H1 (cell line): ENCODE measurements at regions not wholly inside any gene's neighbourhood (a gene's known extent, or its start where the extent isn't known, plus 50 kb on each side); places are given as distances from the start of the nearest gene placed in this dataset.

Source experiments
- CTCF ChIA-PET: fragments of 300-600 bp; sonication (Branson Sonifier 250); formaldehyde crosslinking; loops from one replicate; lab custom pipeline; 2021; ENCODE audit not compliant: partially characterized antibody; lab: Charles Lee
- POLR2A ChIA-PET: fragments of 300-600 bp; sonication (Branson Sonifier 250); formaldehyde crosslinking; loops from one replicate; lab custom pipeline; 2021; ENCODE audit warnings: inconsistent platforms; ENCODE audit not compliant: partially characterized antibody; lab: Charles Lee
- DNase-seq, 2 experiments: peaks; one replicate each; pipeline versions ENCODE4 v3.0.0 to v3.0.0-alpha.2; 2010 to 2022; ENCODE audit warnings: low spot score in 2 of 2, low read depth in 1 of 2, mixed read lengths in 1 of 2
- FAIRE-seq: peaks from 2 replicates; lab custom pipeline; 2011; peaks lifted over from hg19 to GRCh38; lab: Jason Lieb, UNC
- H2AFZ ChIP-seq: 2 replicates; pipeline ENCODE4 v1.8.1; 2012; ENCODE audit warnings: low read length, inconsistent platforms
- H2AK5ac ChIP-seq: 2 replicates; pipeline ENCODE4 v1.6.1; 2013; ENCODE audit warnings: low read depth, low read length
- H2BK120ac ChIP-seq: replicated peaks from 2 replicates; pipeline ENCODE3; 2013; ENCODE audit warnings: low read depth, low read length, inconsistent platforms
- H2BK12ac ChIP-seq: 2 replicates; pipeline ENCODE4 v1.6.1; 2013; ENCODE audit warnings: low read depth, low read length
- H2BK15ac ChIP-seq: 2 replicates; pipeline ENCODE4 v1.6.1; 2013; ENCODE audit warnings: low read length
- H2BK20ac ChIP-seq: 2 replicates; pipeline ENCODE4 v1.6.1; 2013; ENCODE audit warnings: low read length
- H2BK5ac ChIP-seq: 2 replicates; pipeline ENCODE4 v1.6.1; 2013; ENCODE audit warnings: low read depth, low read length
- H3K14ac ChIP-seq: 2 replicates; pipeline ENCODE4 v1.6.1; 2013; ENCODE audit warnings: inconsistent platforms; ENCODE audit not compliant: insufficient read length
- H3K18ac ChIP-seq: 2 replicates; pipeline ENCODE4 v1.6.1; 2013; ENCODE audit warnings: low read length; ENCODE audit errors: extremely low read depth
- H3K23ac ChIP-seq: 2 replicates; pipeline ENCODE4 v1.6.1; 2013; ENCODE audit warnings: inconsistent platforms; ENCODE audit not compliant: insufficient read length
- H3K23me2 ChIP-seq: 2 replicates; pipeline ENCODE4 v1.6.1; 2013; ENCODE audit warnings: low read depth, low read length
- H3K27ac ChIP-seq: 2 replicates; pipeline ENCODE4 v1.6.1; 2011; ENCODE audit warnings: low read depth, low read length, inconsistent platforms
- H3K27me3 ChIP-seq, 4 experiments: replicated peaks in 1 of 4; 1 replicate in 1 of 4; 2 replicates in 3 of 4; pipeline versions ENCODE4 v1.6.1 to v1.8.1; 2011 to 2013; ENCODE audit warnings: low read length in 3 of 4, mild to moderate bottlenecking in 3 of 4, inconsistent platforms in 2 of 4, mixed read lengths in 2 of 4, moderate library complexity in 1 of 4; ENCODE audit not compliant: control insufficient read depth in 3 of 4, insufficient read depth in 3 of 4; ENCODE audit errors: extremely low read depth in 1 of 4
- H3K36me3 ChIP-seq, 4 experiments: 2 replicates each; pipeline versions ENCODE4 v1.6.1 to v1.8.1; 2011 to 2013; ENCODE audit warnings: mild to moderate bottlenecking in 4 of 4, low read length in 3 of 4, moderate library complexity in 2 of 4, control low read depth in 1 of 4, inconsistent platforms in 1 of 4; ENCODE audit not compliant: insufficient read depth in 4 of 4, control insufficient read depth in 2 of 4
- H3K4ac ChIP-seq: replicated peaks from 2 replicates; pipeline ENCODE3; 2013; ENCODE audit warnings: low read length, low read depth, mixed read lengths, inconsistent platforms; ENCODE audit not compliant: insufficient read length
- H3K4me1 ChIP-seq, 4 experiments: replicated peaks in 1 of 4; 1 replicate in 1 of 4; 2 replicates in 3 of 4; pipeline versions ENCODE4 v1.6.1 to v1.8.1; 2011 to 2013; ENCODE audit warnings: low read length in 3 of 4, inconsistent platforms in 2 of 4, mixed read lengths in 1 of 4; ENCODE audit not compliant: insufficient read depth in 4 of 4, control insufficient read depth in 3 of 4
- H3K4me2 ChIP-seq, 2 experiments: 2 replicates each; pipeline versions ENCODE4 v1.6.1 to v1.8.1; 2011 to 2013; ENCODE audit warnings: low read depth in 2 of 2, low read length in 2 of 2, control low read depth in 1 of 2, inconsistent platforms in 1 of 2, mild to moderate bottlenecking in 1 of 2; ENCODE audit not compliant: insufficient read depth in 1 of 2
- H3K4me3 ChIP-seq, 4 experiments: fragments of 200-600, 300-600 bp in 1 of 4; sonication (generic), shearing (Covaris generic), sonication (Bioruptor Twin) in 1 of 4; 2 replicates each; pipeline versions ENCODE4 v1.5.1 to v1.8.1; 2011 to 2016; ENCODE audit warnings: low read length in 4 of 4, low read depth in 3 of 4, control low read depth in 2 of 4, inconsistent platforms in 2 of 4, mild to moderate bottlenecking in 2 of 4, mixed read lengths in 1 of 4, moderate library complexity in 1 of 4; ENCODE audit not compliant: insufficient read depth in 2 of 4; ENCODE audit errors: extremely low read depth in 1 of 4
- H3K56ac ChIP-seq: replicated peaks from 2 replicates; pipeline ENCODE3; 2013; ENCODE audit warnings: low read depth, mild to moderate bottlenecking, mixed read lengths, low read length, inconsistent platforms; ENCODE audit not compliant: insufficient read length
- H3K79me1 ChIP-seq: 2 replicates; pipeline ENCODE4 v1.6.1; 2013; ENCODE audit warnings: low read depth, low read length, control low read depth
- H3K79me2 ChIP-seq, 2 experiments: 2 replicates each; pipeline versions ENCODE4 v1.6.1 to v1.8.1; 2012 to 2013; ENCODE audit warnings: low read length in 2 of 2, mild to moderate bottlenecking in 2 of 2, inconsistent platforms in 1 of 2; ENCODE audit not compliant: insufficient read depth in 2 of 2, control insufficient read depth in 1 of 2
- H3K9ac ChIP-seq, 4 experiments: replicated peaks in 1 of 4; 1 replicate in 1 of 4; 2 replicates in 3 of 4; pipeline versions ENCODE4 v1.6.1 to v1.8.1; 2011 to 2013; ENCODE audit warnings: low read depth in 3 of 4, low read length in 3 of 4, control low read depth in 2 of 4, mild to moderate bottlenecking in 2 of 4, moderate library complexity in 2 of 4, inconsistent platforms in 1 of 4; ENCODE audit errors: extremely low read depth in 1 of 4
- H3K9me3 ChIP-seq, 2 experiments: 2 replicates each; pipeline versions ENCODE4 v1.6.1 to v1.8.1; 2012 to 2013; ENCODE audit warnings: mild to moderate bottlenecking in 2 of 2, moderate library complexity in 2 of 2, control low read depth in 1 of 2, inconsistent platforms in 1 of 2, low read depth in 1 of 2, low read length in 1 of 2, mixed read lengths in 1 of 2; ENCODE audit not compliant: insufficient read depth in 2 of 2
- H4K20me1 ChIP-seq, 2 experiments: replicated peaks in 1 of 2; 2 replicates each; pipeline versions ENCODE3 to v1.8.1; 2011 to 2013; ENCODE audit warnings: inconsistent platforms in 2 of 2, low read length in 2 of 2, mild to moderate bottlenecking in 1 of 2; ENCODE audit not compliant: insufficient read depth in 2 of 2, control insufficient read depth in 1 of 2
- H4K5ac ChIP-seq: 2 replicates; pipeline ENCODE4 v1.6.1; 2013; ENCODE audit warnings: low read length, low read depth, mixed read lengths, inconsistent platforms; ENCODE audit not compliant: insufficient read length
- H4K8ac ChIP-seq: 2 replicates; pipeline ENCODE4 v1.8.0; 2013; ENCODE audit warnings: mild to moderate bottlenecking, moderate library complexity, low read length, inconsistent platforms; ENCODE audit not compliant: insufficient read depth; ENCODE audit errors: extremely low read depth
- H4K91ac ChIP-seq: replicated peaks from 2 replicates; pipeline ENCODE3; 2013; ENCODE audit warnings: low read length, mixed read lengths, inconsistent platforms; ENCODE audit not compliant: insufficient read length
- CTBP2 ChIP-seq: IDR thresholded peaks from 2 replicates; pipeline ENCODE4 v1.7.0; 2011; ENCODE audit warnings: borderline replicate concordance, mild to moderate bottlenecking, moderate library complexity, mixed read lengths, low read length; ENCODE audit not compliant: insufficient read depth, insufficient read length
- CTCF ChIP-seq, 3 experiments: IDR thresholded peaks; 1 replicate in 2 of 3; 2 replicates in 1 of 3; pipeline versions ENCODE4 v1.5.1 to v1.6.1; 2011; ENCODE audit warnings: low read length in 3 of 3, mild to moderate bottlenecking in 3 of 3, inconsistent platforms in 2 of 3, low read depth in 1 of 3, moderate library complexity in 1 of 3; ENCODE audit not compliant: insufficient read depth in 1 of 3; ENCODE audit errors: control extremely low read depth in 1 of 3
- EGR1 ChIP-seq: IDR thresholded peaks from 2 replicates; pipeline ENCODE4 v1.6.1; 2011; ENCODE audit warnings: low read depth, low read length, borderline replicate concordance
- FOSL1 ChIP-seq: IDR thresholded peaks from 2 replicates; pipeline ENCODE4 v1.6.1; 2011; ENCODE audit warnings: mild to moderate bottlenecking, low read depth, low read length, moderate library complexity; ENCODE audit not compliant: insufficient read depth
- KDM4A ChIP-seq: IDR thresholded peaks from one replicate; pipeline ENCODE4 v1.7.1; 2012; ENCODE audit warnings: low read depth, mild to moderate bottlenecking, moderate library complexity, low read length, inconsistent platforms; ENCODE audit not compliant: severe bottlenecking
- MAX ChIP-seq: IDR thresholded peaks from 2 replicates; pipeline ENCODE4 v1.6.1; 2012; ENCODE audit warnings: inconsistent platforms
- NANOG ChIP-seq: IDR thresholded peaks from 2 replicates; pipeline ENCODE4 v1.6.1; 2011; ENCODE audit warnings: low read length, low read depth, mild to moderate bottlenecking, inconsistent platforms; ENCODE audit not compliant: insufficient read depth, poor library complexity, severe bottlenecking
- PHF8 ChIP-seq: fragments of 200-600 bp; sonication (generic); conservative IDR thresholded peaks from 2 replicates; pipeline ENCODE4 v1.7.1; 2012; ENCODE audit warnings: low read depth, mild to moderate bottlenecking, inconsistent platforms, low read length, moderate library complexity
- POLR2A ChIP-seq, 2 experiments: IDR thresholded peaks; 1 replicate in 1 of 2; 2 replicates in 1 of 2; pipeline ENCODE4 v1.6.1; 2011; ENCODE audit warnings: low read depth in 2 of 2, low read length in 2 of 2, mild to moderate bottlenecking in 2 of 2; ENCODE audit errors: control extremely low read depth in 1 of 2
- POU5F1 ChIP-seq: IDR thresholded peaks from 2 replicates; pipeline ENCODE4 v1.6.1; 2011; ENCODE audit warnings: low read depth, mild to moderate bottlenecking, low read length, moderate library complexity
- RBBP5 ChIP-seq: IDR thresholded peaks from 2 replicates; pipeline ENCODE4 v1.7.1; 2012; ENCODE audit warnings: low read depth, mild to moderate bottlenecking, inconsistent platforms, low read length, moderate library complexity, borderline replicate concordance
- SIX5 ChIP-seq: IDR thresholded peaks from 2 replicates; pipeline ENCODE4 v1.6.1; 2011; ENCODE audit warnings: mild to moderate bottlenecking, low read depth, low read length
- WGBS, 2 experiments: shearing (Covaris generic) in 1 of 2; methylation state at CpG; one replicate each; pipeline versions ENCODE4 v1.1.6 to v1.1.7; 2013 to 2015; ENCODE audit warnings: low lambda C conversion rate in 2 of 2, mixed read lengths in 2 of 2, inconsistent platforms in 1 of 2, low coverage in 1 of 2, missing lambda C conversion rate in 1 of 2; ENCODE audit not compliant: insufficient replicate concordance in 2 of 2, insufficient coverage in 1 of 2, insufficient read length in 1 of 2; ENCODE audit errors: extremely low coverage in 1 of 2, missing lambda C conversion rate in 1 of 2; 5-methylcytosine and 5-hydroxymethylcytosine counted together

GRCh38 chr3:154977666-154978065, 102.5 kb upstream of the MME start:
- 83% methylated on average over 1 of the region's 1 CpG; no CpG with 5 or more reads in 1 of the 2 experiments for WGBS, 2 experiments
- no peak for TF ChIP-seq CTCF (IDR thresholded peaks at IDR 0.05; ENCODE audit: control extremely low read depth in 1 of 3, insufficient read depth in 1 of 3, low read depth in 1 of 3, low read length in 3 of 3)
- no peak for TF ChIP-seq EGR1
- no peak for TF ChIP-seq POLR2A (IDR thresholded peaks at IDR 0.05; ENCODE audit: control extremely low read depth in 1 of 2, low read depth in 2 of 2, low read length in 2 of 2)
- no peak for TF ChIP-seq NANOG
- no peak for TF ChIP-seq FOSL1
- TF ChIP-seq RBBP5, result no peak
- no peak for TF ChIP-seq KDM4A
- no peak for TF ChIP-seq CTBP2
- TF ChIP-seq POU5F1, result no peak
- no peak for TF ChIP-seq PHF8
- TF ChIP-seq SIX5, result no peak
- no peak for TF ChIP-seq MAX

More at GRCh38 chr3:154977666-154978065, 102.5 kb upstream of the MME start:
- Histone ChIP-seq H2BK120ac (no peak overlapping the region), H3K18ac (no peak overlapping the region), H2AFZ (no peak overlapping the region), H3K14ac (no peak overlapping the region), H4K91ac (no peak overlapping the region), H3K23ac (no peak overlapping the region), H2AK5ac (no peak overlapping the region), H3K9me3 (no peaks in the 10 kb centered on the region), H3K4ac (no peak overlapping the region), H3K4me1 (no peaks in the 10 kb centered on the region), H3K4me2 (no peak overlapping the region), H2BK20ac (no peak overlapping the region), H3K27ac (no peak overlapping the region), H3K79me2 (no peaks in the 10 kb centered on the region), H3K79me1 (no peaks in the 10 kb centered on the region), H4K8ac (no peak overlapping the region), H3K36me3 (no peaks in the 10 kb centered on the region), H4K20me1 (no peaks in the 10 kb centered on the region), H2BK12ac (no peak overlapping the region), H3K9ac (no peak overlapping the region), H2BK5ac (no peak overlapping the region), H2BK15ac (no peak overlapping the region), H3K4me3 (no peak overlapping the region), H3K23me2 (no peaks in the 10 kb centered on the region), H3K27me3 (no peaks in the 10 kb centered on the region), H4K5ac (no peak overlapping the region), H3K56ac (no peak overlapping the region)
- CTCF ChIA-PET, result interaction anchor here (0.7 kb wide), 1 partner anchor 172 kb away, joined by 5 read pairs; no protein-coding TSS in a partner anchor
- POLR2A ChIA-PET, result no interaction called here
- DNase-seq (no peak), FAIRE-seq (no peak)
